Posterior cingulate gyrus (tissue), 11 donors: ENCODE measurements at regions not wholly inside any gene's neighbourhood (a gene's known extent, or its start where the extent isn't known, plus 50 kb on each side); places are given as distances from the start of the nearest gene placed in this dataset.

Source experiments
- DNase-seq, 10 donors: peaks; one replicate each; pipeline versions ENCODE4 v3.0.0 to v3.0.0-alpha.2; 2020 to 2021; ENCODE audit warnings: mixed read lengths in 3 of 10
- intact Hi-C: fragments of 100-400 bp; cut with DNase I; formaldehyde crosslinking; loops from one replicate; pipeline ENCODE4 v1.15.1; 2023

- DNase-seq = no peak
- intact Hi-C loops = no loop called here
Measured at GRCh38 chr2:20150110-20150706, 74.7 kb downstream of the SDC1 start.

- intact Hi-C loops = no loop called here
- no peak for DNase-seq
Measured at GRCh38 chr2:20149703-20150030, 75.3 kb downstream of the SDC1 start.

GRCh38 chr2:20148923-20149702, 75.8 kb downstream of the SDC1 start:
- peak in 1 of 10 donors; percentile 70 for DNase-seq
- intact Hi-C loops = no loop called here

- intact Hi-C loops = no loop called here
- DNase-seq = no peak
Measured at GRCh38 chr2:20148426-20148922, 76.5 kb downstream of the SDC1 start.

GRCh38 chr2:20147351-20147750, 77.6 kb downstream of the SDC1 start:
- intact Hi-C loops = no loop called here
- no peak for DNase-seq

GRCh38 chr2:20146401-20146800, 78.5 kb downstream of the SDC1 start:
- no peak for DNase-seq
- intact Hi-C loops = no loop called here

GRCh38 chr2:20145497-20146193, 79.3 kb downstream of the SDC1 start:
- intact Hi-C loops = no loop called here
- DNase-seq = peak in 2 of 10 donors; percentile 63 to 72

GRCh38 chr2:20144861-20145260, 80.1 kb downstream of the SDC1 start:
- intact Hi-C loops = no loop called here
- DNase-seq = peak in 2 of 10 donors; percentile 58 to 74

- intact Hi-C loops = no loop called here
- no peak for DNase-seq
Measured at GRCh38 chr2:20144196-20144595, 80.7 kb downstream of the SDC1 start.

GRCh38 chr2:20143263-20143662, 81.7 kb downstream of the SDC1 start:
- intact Hi-C loops = no loop called here
- DNase-seq = no peak

GRCh38 chr2:20141806-20142205, 83.1 kb downstream of the SDC1 start:
- intact Hi-C loops = no loop called here
- peak in 1 of 10 donors; percentile 18 for DNase-seq

- peak in 2 of 10 donors; percentile 68 to 76 for DNase-seq
- intact Hi-C loops = no loop called here
Measured at GRCh38 chr2:20141056-20141762, 83.7 kb downstream of the SDC1 start.

- DNase-seq = peak in 2 of 10 donors; percentile 56 to 64
- intact Hi-C loops = no loop called here
Measured at GRCh38 chr2:20140321-20141055, 84.4 kb downstream of the SDC1 start.

GRCh38 chr2:20139407-20140172, 85.3 kb downstream of the SDC1 start:
- intact Hi-C loops = loop anchor here (5.0 kb wide), 1 partner anchor 83 kb away; no protein-coding TSS in a partner anchor
- peak in 1 of 10 donors; percentile 57 for DNase-seq

- intact Hi-C loops = loop anchor here (5.0 kb wide), 1 partner anchor 84 kb away; no protein-coding TSS in a partner anchor
- DNase-seq = no peak
Measured at GRCh38 chr2:20138696-20139095, 86.2 kb downstream of the SDC1 start.

- intact Hi-C loops = loop anchor here (5.0 kb wide), 1 partner anchor 84 kb away; no protein-coding TSS in a partner anchor
- peak in 2 of 10 donors; percentile 52 to 67 for DNase-seq
Measured at GRCh38 chr2:20137884-20138283, 86.5 kb upstream of the LAPTM4A start.

- DNase-seq = peak in 1 of 10 donors; percentile 72
- intact Hi-C loops = loop anchor here (5.0 kb wide), 1 partner anchor 85 kb away; no protein-coding TSS in a partner anchor
Measured at GRCh38 chr2:20137131-20137571, 85.7 kb upstream of the LAPTM4A start.

- peak in 2 of 10 donors; percentile 35 to 76 for DNase-seq
- intact Hi-C loops = loop anchor here (5.0 kb wide), 1 partner anchor 86 kb away; no protein-coding TSS in a partner anchor
Measured at GRCh38 chr2:20136149-20136548, 84.7 kb upstream of the LAPTM4A start.

GRCh38 chr2:20135631-20136050, 84.2 kb upstream of the LAPTM4A start:
- intact Hi-C loops = loop anchor here (5.0 kb wide), 1 partner anchor 87 kb away; no protein-coding TSS in a partner anchor
- DNase-seq = peak in 7 of 10 donors; percentile 24 to 89 (median 54)
